ENCODE measurements at regions not wholly inside any gene's neighbourhood (a gene's known extent, or its start where the extent isn't known, plus 50 kb on each side); places are given as distances from the start of the nearest gene placed in this dataset.

GRCh38 chr11:104594228-104594958, 303.9 kb downstream of the CASP12 start:
- DNase-seq (ENCODE audit: low read depth in 2 of 2) = no peak

GRCh38 chr11:104588970-104589369, 309.3 kb downstream of the CASP12 start:
- no peak for DNase-seq (ENCODE audit: low read depth in 2 of 2)

GRCh38 chr11:104588446-104588845, 309.8 kb downstream of the CASP12 start:
- DNase-seq (ENCODE audit: low read depth in 2 of 2) = no peak

- no peak for DNase-seq (ENCODE audit: low read depth in 2 of 2)
These were observed 313.4 kb downstream of the CASP12 start for GRCh38 chr11:104584823-104585222.

GRCh38 chr11:104583857-104584256, 314.4 kb downstream of the CASP12 start:
- no peak for DNase-seq (ENCODE audit: low read depth in 2 of 2)

GRCh38 chr11:104582431-104582830, 315.8 kb downstream of the CASP12 start:
- no peak for DNase-seq (ENCODE audit: low read depth in 2 of 2)

GRCh38 chr11:104581246-104581980, 316.8 kb downstream of the CASP12 start:
- DNase-seq (ENCODE audit: low read depth in 2 of 2) = no peak

- no peak for DNase-seq (ENCODE audit: low read depth in 2 of 2)
These were observed 324.7 kb downstream of the CASP12 start for GRCh38 chr11:104573441-104573990.

- DNase-seq (ENCODE audit: low read depth in 2 of 2) = no peak
These were observed 326.0 kb downstream of the CASP12 start for GRCh38 chr11:104572279-104572678.

- DNase-seq (ENCODE audit: low read depth in 2 of 2) = no peak
These were observed 328.1 kb downstream of the CASP12 start for GRCh38 chr11:104570078-104570701.

GRCh38 chr11:104565583-104565961, 332.7 kb downstream of the CASP12 start:
- no peak for DNase-seq (ENCODE audit: low read depth in 2 of 2)

GRCh38 chr11:104564921-104565582, 333.2 kb downstream of the CASP12 start:
- DNase-seq (ENCODE audit: low read depth in 2 of 2) = no peak

- no peak for DNase-seq (ENCODE audit: low read depth in 2 of 2)
These were observed 341.5 kb downstream of the CASP12 start for GRCh38 chr11:104556606-104557301.

- no peak for DNase-seq (ENCODE audit: low read depth in 2 of 2)
These were observed 349.2 kb downstream of the CASP12 start for GRCh38 chr11:104549019-104549418.

- no peak for DNase-seq (ENCODE audit: low read depth in 2 of 2)
These were observed 350.1 kb downstream of the CASP12 start for GRCh38 chr11:104547996-104548661.

GRCh38 chr11:104546501-104546900, 351.8 kb downstream of the CASP12 start:
- DNase-seq (ENCODE audit: low read depth in 2 of 2) = no peak

- no peak for DNase-seq (ENCODE audit: low read depth in 2 of 2)
These were observed 356.6 kb downstream of the CASP12 start for GRCh38 chr11:104541701-104542100.

- no peak for DNase-seq (ENCODE audit: low read depth in 2 of 2)
These were observed 359.9 kb downstream of the CASP12 start for GRCh38 chr11:104538313-104538712.

- no peak for DNase-seq (ENCODE audit: low read depth in 2 of 2)
These were observed 364.0 kb downstream of the CASP12 start for GRCh38 chr11:104534278-104534677.

GRCh38 chr11:104531894-104532293, 366.4 kb downstream of the CASP12 start:
- no peak for DNase-seq (ENCODE audit: low read depth in 2 of 2)

- DNase-seq (ENCODE audit: low read depth in 2 of 2) = no peak
These were observed 367.1 kb upstream of the PDGFD start for GRCh38 chr11:104531075-104531474.
